SJCRH30 (cell line): ENCODE measurements at regions not wholly inside any gene's neighbourhood (a gene's known extent, or its start where the extent isn't known, plus 50 kb on each side); places are given as distances from the start of the nearest gene placed in this dataset.
"Not testable (repeated sequence)": the region's sequence is repeated elsewhere in the genome, so short reads cannot be mapped to it uniquely, and the experiment has no call there.

Experiments
- DNase-seq, 2 experiments: peaks; one replicate each; pipeline ENCODE4 v3.0.0-alpha.2; 2015 to 2020
- H3K27ac ChIP-seq: fragments of 250-450 bp; sonication (Bioruptor Pico); 2 replicates; pipeline ENCODE4 v1.5.1; 2020; ENCODE audit warnings: mild to moderate bottlenecking, moderate library complexity
- H3K27me3 ChIP-seq: fragments of 250-450 bp; sonication (Bioruptor Pico); 2 replicates; pipeline ENCODE4 v1.5.1; 2020; ENCODE audit warnings: mild to moderate bottlenecking, moderate library complexity
- H3K36me3 ChIP-seq: fragments of 250-450 bp; sonication (Bioruptor Pico); 2 replicates; pipeline ENCODE4 v1.5.1; 2020; ENCODE audit warnings: mild to moderate bottlenecking, moderate library complexity
- H3K4me1 ChIP-seq: fragments of 250-450 bp; sonication (Bioruptor Pico); 2 replicates; pipeline ENCODE4 v1.5.1; 2020; ENCODE audit warnings: mild to moderate bottlenecking, moderate library complexity
- H3K4me3 ChIP-seq: fragments of 250-450 bp; sonication (Bioruptor Pico); 2 replicates; pipeline ENCODE4 v1.5.1; 2020; ENCODE audit warnings: mild to moderate bottlenecking, moderate library complexity
- H3K9me3 ChIP-seq: fragments of 250-450 bp; sonication (Bioruptor Pico); replicated peaks from 2 replicates; pipeline ENCODE4 v1.5.1; 2020; ENCODE audit warnings: mild to moderate bottlenecking, moderate library complexity

- not testable (repeated sequence) for H3K27ac ChIP-seq, H3K36me3 ChIP-seq, H3K27me3 ChIP-seq, H3K9me3 ChIP-seq, DNase-seq, H3K4me1 ChIP-seq, H3K4me3 ChIP-seq
These were observed 82.1 kb upstream of the SIM2 start for GRCh38 chr21:36616773-36617172.

GRCh38 chr21:36621794-36622193, 77.1 kb upstream of the SIM2 start:
- H3K27ac ChIP-seq, H3K27me3 ChIP-seq, H3K4me1 ChIP-seq, H3K4me3 ChIP-seq, H3K9me3 ChIP-seq, H3K36me3 ChIP-seq, DNase-seq: not testable (repeated sequence)

DNA sequence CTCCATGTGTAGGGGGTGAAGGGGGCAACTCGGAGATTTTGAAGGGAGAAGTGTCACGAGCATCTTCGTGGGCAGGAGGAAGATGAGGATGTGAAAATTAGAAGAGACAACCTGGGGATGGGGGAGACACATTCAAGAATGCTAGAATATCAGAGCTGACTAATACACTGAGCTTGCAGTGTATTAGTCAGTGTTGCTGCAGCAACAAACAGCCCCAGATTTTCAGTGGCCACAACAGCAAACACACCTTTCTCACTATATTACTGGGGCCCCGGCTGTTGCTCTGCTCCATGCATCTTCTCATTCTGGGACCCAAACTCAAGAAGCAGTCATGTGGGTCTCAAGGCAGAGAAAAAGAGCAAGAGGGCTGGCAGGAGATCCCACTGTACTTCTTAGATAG, 74.8 kb upstream of the SIM2 start:
- H3K27me3 ChIP-seq: no peaks in the 10 kb centered on the region
- no peak for DNase-seq
- no peaks in the 10 kb centered on the region for H3K36me3 ChIP-seq
- 0 out of 2 replicates have a peak, but pooled peaks cover 2% of the 10 kb centered on the region for H3K9me3 ChIP-seq
- no peaks in the 10 kb centered on the region for H3K4me1 ChIP-seq
- H3K4me3 ChIP-seq: no peak overlapping the region
- H3K27ac ChIP-seq: no peak overlapping the region

DNA sequence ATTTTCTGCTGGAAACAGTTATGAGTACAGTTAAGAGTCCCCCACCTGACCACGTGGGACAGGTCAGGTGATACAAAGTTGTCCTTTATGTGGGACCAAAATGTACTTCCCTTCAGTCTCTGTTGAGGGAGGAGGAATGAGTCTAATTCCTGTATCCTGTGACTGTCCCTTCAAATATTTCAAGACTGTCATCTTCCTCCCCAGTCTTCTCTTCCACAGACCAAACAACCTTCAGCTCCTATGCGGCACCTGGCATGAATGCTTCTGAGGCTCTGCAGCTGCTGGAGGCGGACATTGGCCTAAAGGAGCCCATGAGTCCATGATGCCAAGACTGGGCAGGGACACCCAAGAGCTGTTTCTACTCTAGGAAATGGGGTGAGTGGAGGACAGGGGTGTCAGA, 72.1 kb upstream of the SIM2 start:
- Histone ChIP-seq H3K9me3 (no peaks in the 10 kb centered on the region), H3K4me1 (peaks cover 8% of the 10 kb centered on the region), H3K27me3 (no peaks in the 10 kb centered on the region), H3K36me3 (no peaks in the 10 kb centered on the region), H3K4me3 (no peak overlapping the region), H3K27ac (no peak overlapping the region)
- no peak for DNase-seq

- Histone ChIP-seq H3K27me3 (no peaks in the 10 kb centered on the region), H3K36me3 (no peaks in the 10 kb centered on the region), H3K4me3 (no peak overlapping the region), H3K9me3 (no peaks in the 10 kb centered on the region), H3K27ac (no peak overlapping the region), H3K4me1 (peaks cover 8% of the 10 kb centered on the region)
- no peak for DNase-seq
These were observed 71.7 kb upstream of the SIM2 start for GRCh38 chr21:36627242-36627641.

- DNase-seq: no peak
- no peaks in the 10 kb centered on the region for H3K9me3 ChIP-seq
- no peaks in the 10 kb centered on the region for H3K36me3 ChIP-seq
- no peaks in the 10 kb centered on the region for H3K27me3 ChIP-seq
- no peak overlapping the region for H3K4me3 ChIP-seq
- H3K4me1 ChIP-seq: peaks cover 8% of the 10 kb centered on the region
- no peak overlapping the region for H3K27ac ChIP-seq
These were observed 70.8 kb upstream of the SIM2 start for GRCh38 chr21:36628106-36628505.

DNA sequence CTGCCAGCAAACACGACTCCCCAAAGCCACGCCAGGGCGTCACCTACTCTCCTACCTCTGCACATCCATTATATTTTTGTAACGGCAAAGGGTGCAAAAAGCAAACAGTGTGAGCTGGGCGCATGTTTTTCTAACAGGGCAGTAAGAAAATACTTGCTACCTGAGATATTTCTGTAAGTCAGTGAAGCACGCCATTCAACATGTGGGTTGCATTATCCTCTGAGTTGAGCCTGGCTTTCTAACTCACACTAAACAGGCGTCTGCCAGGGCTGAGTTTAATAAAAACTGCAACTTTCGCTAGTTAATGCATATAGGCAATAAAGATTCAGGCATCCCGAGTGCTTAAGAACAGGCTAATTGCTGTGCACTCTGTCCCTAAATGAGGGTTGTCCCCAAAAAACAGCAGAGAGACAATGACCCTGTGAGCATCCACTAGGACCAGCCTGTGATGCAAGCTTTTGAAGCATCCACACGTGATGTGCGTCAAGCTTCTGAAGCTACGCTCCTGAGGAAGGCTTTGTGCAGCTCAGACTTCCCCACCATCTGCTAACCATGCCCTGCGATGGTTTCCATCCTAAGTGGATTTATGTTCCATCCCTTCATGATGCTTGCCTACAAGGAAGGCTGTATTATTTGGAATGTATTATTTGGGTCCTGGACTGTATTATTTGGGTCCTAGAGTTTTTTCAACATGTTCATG, 70.0 kb upstream of the SIM2 start:
- Histone ChIP-seq H3K9me3 (no peaks in the 10 kb centered on the region), H3K27me3 (no peaks in the 10 kb centered on the region), H3K4me3 (no peak overlapping the region), H3K27ac (no peak overlapping the region), H3K36me3 (no peaks in the 10 kb centered on the region), H3K4me1 (peaks cover 8% of the 10 kb centered on the region)
- no peak for DNase-seq

DNA sequence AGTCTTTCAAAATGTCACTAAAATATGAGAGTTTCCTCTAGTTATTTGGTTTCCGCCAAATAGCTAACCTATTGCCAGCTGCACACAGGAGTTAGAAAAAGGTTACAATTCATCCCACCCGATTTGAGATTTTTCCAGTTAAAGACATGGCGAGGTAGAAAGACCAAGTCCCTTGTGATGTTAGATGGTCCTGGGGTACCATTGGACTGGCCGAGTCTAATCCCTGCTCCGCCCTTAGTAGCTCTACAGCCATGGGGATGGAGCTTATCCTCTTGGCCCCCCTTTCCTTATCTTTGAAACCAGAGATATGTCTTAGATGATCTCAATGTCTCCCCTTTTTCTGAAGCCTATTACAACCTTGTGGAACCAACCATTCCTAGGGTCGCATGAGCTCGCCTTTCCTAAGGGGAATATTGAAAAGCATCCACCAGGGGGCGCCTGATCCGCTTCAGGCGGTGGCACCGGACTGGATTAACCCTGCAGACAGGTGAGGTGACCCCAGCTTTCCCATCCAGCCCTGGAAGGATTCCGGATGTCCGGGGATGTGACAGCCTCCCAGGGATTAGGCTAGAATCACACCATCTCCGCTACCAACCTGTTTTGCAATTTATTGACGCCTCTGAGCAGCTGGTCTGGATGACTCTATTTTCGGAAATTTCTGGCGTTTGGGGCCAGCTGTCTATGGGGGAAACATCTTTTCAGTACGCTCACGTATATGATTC, 68.3 kb upstream of the SIM2 start:
- no peaks in the 10 kb centered on the region for H3K36me3 ChIP-seq
- H3K27me3 ChIP-seq: no peaks in the 10 kb centered on the region
- peak; percentile 86 to 89 for DNase-seq
- H3K27ac ChIP-seq: 0 out of 2 replicates have a peak overlapping the region, but pooled peaks have one; percentile 2
- H3K4me3 ChIP-seq: no peak overlapping the region
- H3K4me1 ChIP-seq: peaks cover 8% of the 10 kb centered on the region
- no peaks in the 10 kb centered on the region for H3K9me3 ChIP-seq

GRCh38 chr21:36636016-36636415, 62.9 kb upstream of the SIM2 start:
- H3K9me3 ChIP-seq: 0 out of 2 replicates have a peak, but pooled peaks cover 3% of the 10 kb centered on the region
- no peaks in the 10 kb centered on the region for H3K27me3 ChIP-seq
- peaks cover 7% of the 10 kb centered on the region for H3K4me1 ChIP-seq
- H3K4me3 ChIP-seq: no peak overlapping the region
- no peak overlapping the region for H3K27ac ChIP-seq
- H3K36me3 ChIP-seq: no peaks in the 10 kb centered on the region
- no peak for DNase-seq

DNA sequence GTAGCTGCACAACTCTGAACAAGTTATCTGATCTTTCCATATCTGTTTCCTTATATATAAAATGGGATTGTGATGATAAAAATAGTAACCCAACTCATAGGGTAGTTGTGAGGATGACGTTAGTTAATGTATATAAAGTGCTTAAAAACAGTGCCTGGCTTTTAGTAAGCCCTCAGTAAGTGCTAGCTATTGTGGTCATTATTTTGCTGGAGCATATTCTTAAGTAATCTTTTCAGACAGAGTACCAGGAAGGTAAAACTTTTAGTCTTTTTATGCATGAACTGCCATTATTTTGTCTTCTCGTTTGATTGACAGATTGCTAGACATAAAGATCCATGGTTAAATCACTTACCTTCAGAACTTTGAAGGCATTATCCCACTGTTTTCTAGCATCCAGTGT, 62.5 kb upstream of the SIM2 start:
- H3K4me3 ChIP-seq: no peak overlapping the region
- H3K4me1 ChIP-seq: peaks cover 3% of the 10 kb centered on the region; the same call in 1 of the 2 replicates
- no peaks in the 10 kb centered on the region for H3K36me3 ChIP-seq
- DNase-seq: no peak
- no peak overlapping the region for H3K27ac ChIP-seq
- H3K27me3 ChIP-seq: no peaks in the 10 kb centered on the region
- 0 out of 2 replicates have a peak, but pooled peaks cover 3% of the 10 kb centered on the region for H3K9me3 ChIP-seq

- Histone ChIP-seq H3K4me1 (0 out of 2 replicates have a peak, but pooled peaks cover 3% of the 10 kb centered on the region), H3K27me3 (no peaks in the 10 kb centered on the region), H3K4me3 (peak overlapping the region; percentile 28), H3K27ac (no peak overlapping the region), H3K9me3 (0 out of 2 replicates have a peak, but pooled peaks cover 3% of the 10 kb centered on the region), H3K36me3 (no peaks in the 10 kb centered on the region)
- DNase-seq: peak in 1 of 2 experiments; percentile 41
These were observed 59.1 kb upstream of the SIM2 start for GRCh38 chr21:36639769-36640168.

DNA sequence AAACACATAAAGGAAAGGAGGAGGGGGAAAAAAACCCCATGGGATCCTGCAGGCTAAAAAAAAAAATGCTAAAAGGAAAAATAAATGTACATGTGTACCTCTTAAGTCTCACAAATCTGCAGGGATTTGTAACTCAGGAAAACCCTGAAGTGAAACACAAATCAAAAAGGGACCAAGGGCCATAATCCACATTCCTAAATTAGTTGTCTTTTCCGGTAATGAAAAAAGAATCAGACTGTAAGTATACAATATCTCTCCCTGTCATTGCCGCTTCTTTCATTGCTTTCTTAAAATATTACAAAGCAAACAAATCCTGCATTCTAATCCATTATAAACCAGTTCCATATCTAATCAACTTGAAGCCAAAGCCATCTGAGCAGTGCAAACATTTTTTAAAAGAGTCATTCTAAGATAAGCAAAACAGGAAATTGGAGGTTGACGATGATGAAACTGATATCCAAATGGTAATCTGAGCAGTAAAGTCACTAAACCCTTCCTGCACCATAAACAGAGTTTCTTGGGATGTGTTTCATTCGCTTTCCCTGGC, 58.7 kb upstream of the SIM2 start:
- Histone ChIP-seq H3K9me3 (0 out of 2 replicates have a peak, but pooled peaks cover 3% of the 10 kb centered on the region), H3K4me1 (0 out of 2 replicates have a peak, but pooled peaks cover 3% of the 10 kb centered on the region), H3K27me3 (no peaks in the 10 kb centered on the region), H3K36me3 (no peaks in the 10 kb centered on the region), H3K4me3 (peak overlapping the region; percentile 28), H3K27ac (no peak overlapping the region)
- DNase-seq: no peak

DNA sequence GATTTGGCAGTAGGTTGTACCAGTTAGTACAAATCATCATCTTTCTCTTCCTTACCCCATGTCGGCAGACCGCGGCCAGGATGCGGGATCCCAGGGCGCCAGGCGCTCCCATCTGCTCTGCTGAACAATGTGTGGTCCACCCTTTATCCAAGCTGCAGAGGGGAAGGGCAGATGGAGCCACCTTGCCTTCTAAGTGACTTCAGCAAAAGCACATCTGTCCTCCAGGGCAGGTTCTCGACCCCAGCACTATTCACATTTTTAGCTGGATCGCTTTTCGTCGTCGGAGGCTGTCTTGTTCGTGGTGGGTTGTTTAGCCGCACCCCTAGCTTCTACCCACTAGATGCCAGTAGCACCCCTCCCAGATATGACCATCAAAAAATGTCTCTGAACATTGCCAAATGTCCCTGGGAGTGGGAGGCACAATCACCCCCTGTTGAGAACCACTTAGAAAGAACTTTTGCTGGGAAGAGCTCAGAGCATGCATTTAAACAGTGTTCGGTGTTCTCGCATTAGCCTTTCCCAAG, 58.1 kb upstream of the SIM2 start:
- H3K27me3 ChIP-seq: no peaks in the 10 kb centered on the region
- H3K4me1 ChIP-seq: peaks cover 3% of the 10 kb centered on the region; the same call in 1 of the 2 replicates
- peak overlapping the region; percentile 28 for H3K4me3 ChIP-seq
- 0 out of 2 replicates have a peak, but pooled peaks cover 3% of the 10 kb centered on the region for H3K9me3 ChIP-seq
- peak; percentile 27 to 58 for DNase-seq
- no peak overlapping the region for H3K27ac ChIP-seq
- H3K36me3 ChIP-seq: no peaks in the 10 kb centered on the region

DNA sequence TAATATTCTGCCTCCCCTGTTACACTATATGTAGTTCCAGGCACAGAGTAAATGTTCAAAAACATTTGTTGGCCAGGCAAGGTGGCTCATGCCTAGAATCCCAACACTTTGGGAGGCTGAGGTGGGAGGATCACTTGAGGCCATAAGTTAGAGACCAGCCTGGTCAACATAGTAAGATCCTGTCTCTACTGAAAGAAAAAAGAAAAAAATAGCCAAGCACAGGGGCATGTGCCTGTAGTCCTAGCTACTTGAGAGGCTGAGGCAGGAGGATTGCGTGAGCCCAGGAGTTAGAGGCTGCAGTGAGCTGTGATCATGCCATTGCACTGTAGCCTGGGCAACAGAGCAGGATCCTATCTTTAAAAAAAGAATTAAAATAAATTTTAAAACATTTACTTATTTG, 57.6 kb upstream of the SIM2 start:
- H3K4me1 ChIP-seq: peaks cover 9% of the 10 kb centered on the region
- H3K36me3 ChIP-seq: no peaks in the 10 kb centered on the region

DNA sequence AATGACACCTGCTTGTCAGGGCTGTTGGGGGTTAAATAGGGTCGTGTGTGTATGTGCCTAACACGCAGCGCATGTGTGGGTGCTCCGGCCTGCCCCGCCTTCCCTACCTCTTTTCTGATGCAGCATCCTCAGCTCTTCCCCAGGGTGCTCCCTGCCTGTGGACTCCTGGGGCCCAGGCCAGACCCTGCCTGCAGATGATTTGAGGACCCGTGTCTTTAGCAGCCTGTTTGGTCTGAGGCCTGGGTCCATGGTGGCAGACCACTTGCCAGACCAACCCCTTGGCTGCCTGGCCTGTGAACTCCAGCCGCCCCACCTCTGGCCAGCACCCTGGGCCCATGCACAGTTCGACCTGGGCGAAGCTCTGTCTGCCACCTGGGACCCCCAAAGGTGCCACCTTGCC, 57.0 kb upstream of the SIM2 start:
- DNase-seq: no peak
- no peaks in the 10 kb centered on the region for H3K36me3 ChIP-seq
- H3K27ac ChIP-seq: no peak overlapping the region

More for the DNA sequence above, 57.6 kb upstream of the SIM2 start:
- Histone ChIP-seq H3K27ac (no peak overlapping the region), H3K27me3 (no peaks in the 10 kb centered on the region), H3K9me3 (0 out of 2 replicates have a peak, but pooled peaks cover 3% of the 10 kb centered on the region), H3K4me3 (no peak overlapping the region)
- DNase-seq: no peak

More for the DNA sequence above, 57.0 kb upstream of the SIM2 start:
- Histone ChIP-seq H3K27me3 (no peaks in the 10 kb centered on the region), H3K4me3 (no peak overlapping the region), H3K4me1 (peaks cover 12% of the 10 kb centered on the region), H3K9me3 (no peaks in the 10 kb centered on the region)
